Caco-2 (cell line): ENCODE measurements at regions not wholly inside any gene's neighbourhood (a gene's known extent, or its start where the extent isn't known, plus 50 kb on each side); places are given as distances from the start of the nearest gene placed in this dataset.

Experiments
- BruUV-seq: library from RNA; stranded (reverse); fragments of 400-500 nt; replicated peaks from 2 replicates; lab custom pipeline; 2021; lab: Mats Ljungman, UMichigan
- CTCF ChIA-PET: fragments of 300-600 bp; sonication (Branson Sonifier 250); formaldehyde crosslinking; loops from one replicate; lab custom pipeline; 2022; ENCODE audit warnings: antibody characterized with exemption; lab: Charles Lee
- POLR2A ChIA-PET: fragments of 300-600 bp; sonication (Branson Sonifier 250); formaldehyde crosslinking; loops from one replicate; lab custom pipeline; 2022; ENCODE audit warnings: antibody characterized with exemption; lab: Charles Lee
- DNase-seq, 2 experiments: peaks; one replicate each; pipeline versions ENCODE4 v3.0.0 to v3.0.0-alpha.2; 2020 to 2022
- H3K27me3 ChIP-seq: replicated peaks from 2 replicates; pipeline ENCODE4 v1.6.0; 2011; ENCODE audit warnings: low read length; ENCODE audit not compliant: control insufficient read depth, insufficient read depth
- H3K36me3 ChIP-seq: 2 replicates; pipeline ENCODE4 v1.5.1; 2011; ENCODE audit warnings: low read length; ENCODE audit not compliant: control insufficient read depth, insufficient read depth
- H3K4me1 ChIP-seq: fragments of 250-450 bp; sonication (Bioruptor Pico); 2 replicates; pipeline ENCODE4 v1.5.1; 2020; ENCODE audit warnings: mild to moderate bottlenecking
- H3K4me3 ChIP-seq: 2 replicates; pipeline ENCODE4 v1.5.1; 2011; ENCODE audit warnings: low read depth, mild to moderate bottlenecking, control low read depth, low read length
- H3K9me3 ChIP-seq: fragments of 250-450 bp; sonication (Bioruptor Pico); 2 replicates; pipeline ENCODE4 v1.5.1; 2020; ENCODE audit warnings: mild to moderate bottlenecking, moderate library complexity
- H3K27ac Mint-ChIP-seq: one replicate; pipeline ENCODE4 v1.8.0; 2022; ENCODE audit warnings: mixed read lengths; ENCODE audit not compliant: unreplicated experiment
- H3K27me3 Mint-ChIP-seq: one replicate; pipeline ENCODE4 v1.8.0; 2022; ENCODE audit warnings: mixed read lengths; ENCODE audit not compliant: insufficient read depth, unreplicated experiment
- H3K36me3 Mint-ChIP-seq: one replicate; pipeline ENCODE4 v1.8.0; 2022; ENCODE audit warnings: mild to moderate bottlenecking, mixed read lengths; ENCODE audit not compliant: insufficient read depth, unreplicated experiment
- H3K4me1 Mint-ChIP-seq: one replicate; pipeline ENCODE4 v1.8.0; 2022; ENCODE audit warnings: low read depth, mixed read lengths; ENCODE audit not compliant: unreplicated experiment
- H3K4me3 Mint-ChIP-seq: one replicate; pipeline ENCODE4 v1.8.0; 2022; ENCODE audit warnings: mild to moderate bottlenecking, moderate library complexity, mixed read lengths; ENCODE audit not compliant: unreplicated experiment
- H3K9me3 Mint-ChIP-seq: one replicate; pipeline ENCODE4 v1.8.0; 2022; ENCODE audit warnings: mixed read lengths; ENCODE audit not compliant: unreplicated experiment
- CTCF ChIP-seq, 2 experiments: fragments of 200-600 bp in 1 of 2; IDR thresholded peaks; 1 replicate in 1 of 2; 2 replicates in 1 of 2; pipeline versions ENCODE4 v1.5.1 to v1.8.0; 2011 to 2022; ENCODE audit warnings: antibody characterized with exemption in 1 of 2, control low read depth in 1 of 2, inconsistent platforms in 1 of 2, low read depth in 1 of 2, low read length in 1 of 2, mild to moderate bottlenecking in 1 of 2, moderate library complexity in 1 of 2; ENCODE audit not compliant: insufficient read depth in 1 of 2, severe bottlenecking in 1 of 2, unreplicated experiment in 1 of 2
- intact Hi-C: fragments of 100-400 bp; cut with micrococcal nuclease; formaldehyde crosslinking; loops from one replicate; pipeline ENCODE4 v1.10.0; 2022; ENCODE audit not compliant: unreplicated experiment

DNA sequence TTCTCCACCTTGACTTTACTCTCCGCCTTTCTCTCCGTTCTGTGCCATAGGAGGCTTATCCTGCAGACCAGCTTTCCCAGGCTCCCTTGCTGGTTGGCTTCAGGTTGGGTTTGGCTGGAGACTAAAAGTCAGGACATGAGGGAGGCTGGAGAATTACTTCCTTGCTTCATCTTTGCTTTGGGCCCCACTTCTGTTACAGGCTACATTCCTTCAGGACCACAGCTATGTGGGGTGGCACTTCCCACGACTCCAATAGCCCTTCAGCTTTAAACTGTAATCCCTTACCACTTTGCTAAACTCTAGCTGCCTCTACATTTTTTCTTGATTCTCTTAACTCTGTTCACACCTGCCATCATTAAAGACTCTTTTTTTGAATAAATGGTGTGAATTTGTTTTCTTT is 186.7 kb upstream of the NR4A3 start:
- H3K27ac Mint-ChIP-seq: no peak overlapping the region

GRCh38 chr9:99637641-99638040 is 184.0 kb upstream of the NR4A3 start:
- H3K4me3 Mint-ChIP-seq: no peak overlapping the region
- no peak overlapping the region for H3K27ac Mint-ChIP-seq
- intact Hi-C loops: no loop called here
- Histone ChIP-seq H3K27me3 (no peaks in the 10 kb centered on the region), H3K36me3 (no peaks in the 10 kb centered on the region), H3K4me1 (no peaks in the 10 kb centered on the region), H3K4me3 (no peak overlapping the region), H3K9me3 (peaks cover 3% of the 10 kb centered on the region; the same call in 1 of the 2 replicates)
- ChIA-PET POLR2A (no interaction called here), CTCF (no interaction called here)
- H3K27me3 Mint-ChIP-seq: no peaks in the 10 kb centered on the region
- no peak for TF ChIP-seq CTCF (IDR thresholded peaks at IDR 0.05; ENCODE audit: insufficient read depth in 1 of 2, low read depth in 1 of 2, low read length in 1 of 2, severe bottlenecking in 1 of 2, unreplicated experiment in 1 of 2)
- no peak for DNase-seq
- no peaks in the 10 kb centered on the region for H3K4me1 Mint-ChIP-seq
- H3K36me3 Mint-ChIP-seq: no peaks in the 10 kb centered on the region
- no TSS peak for BruUV-seq
- peaks cover 10% of the 10 kb centered on the region for H3K9me3 Mint-ChIP-seq

More for the DNA sequence above, 186.7 kb upstream of the NR4A3 start:
- Histone ChIP-seq H3K27me3 (no peaks in the 10 kb centered on the region), H3K4me3 (no peak overlapping the region), H3K9me3 (no peaks in the 10 kb centered on the region), H3K36me3 (no peaks in the 10 kb centered on the region), H3K4me1 (no peaks in the 10 kb centered on the region)
- H3K4me3 Mint-ChIP-seq: no peak overlapping the region
- H3K36me3 Mint-ChIP-seq: no peaks in the 10 kb centered on the region
- no peak for DNase-seq
- H3K4me1 Mint-ChIP-seq: no peaks in the 10 kb centered on the region
- CTCF ChIA-PET: no interaction called here
- POLR2A ChIA-PET: no interaction called here
- H3K27me3 Mint-ChIP-seq: no peaks in the 10 kb centered on the region
- BruUV-seq: no TSS peak
- TF ChIP-seq CTCF (IDR thresholded peaks at IDR 0.05; ENCODE audit: insufficient read depth in 1 of 2, low read depth in 1 of 2, low read length in 1 of 2, severe bottlenecking in 1 of 2, unreplicated experiment in 1 of 2): no peak
- no peaks in the 10 kb centered on the region for H3K9me3 Mint-ChIP-seq
- intact Hi-C loops: no loop called here

GRCh38 chr9:99638971-99639370 is 182.7 kb upstream of the NR4A3 start:
- no peaks in the 10 kb centered on the region for H3K36me3 ChIP-seq
- no peak overlapping the region for H3K4me3 ChIP-seq
- H3K9me3 Mint-ChIP-seq: peaks cover 10% of the 10 kb centered on the region
- H3K27ac Mint-ChIP-seq: no peak overlapping the region
- H3K4me3 Mint-ChIP-seq: no peak overlapping the region
- H3K36me3 Mint-ChIP-seq: no peaks in the 10 kb centered on the region
- CTCF ChIA-PET: no interaction called here
- peaks cover 3% of the 10 kb centered on the region; the same call in 1 of the 2 replicates for H3K9me3 ChIP-seq
- no peaks in the 10 kb centered on the region for H3K27me3 Mint-ChIP-seq
- no peak for DNase-seq
- intact Hi-C loops: no loop called here
- POLR2A ChIA-PET: no interaction called here
- TF ChIP-seq CTCF (IDR thresholded peaks at IDR 0.05; ENCODE audit: insufficient read depth in 1 of 2, low read depth in 1 of 2, low read length in 1 of 2, severe bottlenecking in 1 of 2, unreplicated experiment in 1 of 2): no peak
- no TSS peak for BruUV-seq
- no peaks in the 10 kb centered on the region for H3K27me3 ChIP-seq
- no peaks in the 10 kb centered on the region for H3K4me1 Mint-ChIP-seq
- H3K4me1 ChIP-seq: no peaks in the 10 kb centered on the region
